Loucy (cell line): ENCODE measurements at regions not wholly inside any gene's neighbourhood (a gene's known extent, or its start where the extent isn't known, plus 50 kb on each side); places are given as distances from the start of the nearest gene placed in this dataset.

ENCODE experiments used
- H2AFZ ChIP-seq: fragments of 200-600 bp; sonication (generic); 2 replicates; pipeline ENCODE4 v1.6.0; 2016; ENCODE audit warnings: antibody characterized with exemption, mild to moderate bottlenecking, low read length, moderate library complexity
- H3F3A ChIP-seq: fragments of 200-600 bp; 2 replicates; pipeline ENCODE4 v1.6.0; 2016; ENCODE audit warnings: antibody characterized with exemption, low read depth, mild to moderate bottlenecking
- H3K27me3 ChIP-seq: fragments of 200-600 bp; sonication (generic); 2 replicates; pipeline ENCODE4 v1.6.1; 2014; ENCODE audit warnings: low read length, mild to moderate bottlenecking; ENCODE audit not compliant: insufficient read depth, poor library complexity, severe bottlenecking
- H3K36me3 ChIP-seq: fragments of 200-600 bp; sonication (generic); 2 replicates; pipeline ENCODE4 v1.6.1; 2016; ENCODE audit warnings: low read length; ENCODE audit not compliant: insufficient read depth
- H3K4me1 ChIP-seq: fragments of 200-600 bp; sonication (generic); 2 replicates; pipeline ENCODE4 v1.5.1; 2014; ENCODE audit warnings: low read length, mild to moderate bottlenecking; ENCODE audit not compliant: insufficient read depth, poor library complexity, severe bottlenecking
- H3K4me2 ChIP-seq: fragments of 200-600 bp; sonication (generic); 2 replicates; pipeline ENCODE4 v1.6.0; 2014; ENCODE audit warnings: antibody characterized with exemption, low read length, low read depth, mild to moderate bottlenecking; ENCODE audit not compliant: poor library complexity, severe bottlenecking
- H3K4me3 ChIP-seq: fragments of 200-600 bp; sonication (generic); 2 replicates; pipeline ENCODE4 v1.5.1; 2014; ENCODE audit warnings: low read length, mild to moderate bottlenecking, mixed read lengths; ENCODE audit not compliant: poor library complexity, severe bottlenecking
- H3K79me2 ChIP-seq: fragments of 200-600 bp; sonication (generic); 2 replicates; pipeline ENCODE4 v1.6.1; 2014; ENCODE audit warnings: low read length; ENCODE audit not compliant: insufficient read depth
- H3K9ac ChIP-seq: fragments of 200-600 bp; sonication (generic); 2 replicates; pipeline ENCODE4 v1.6.0; 2014; ENCODE audit warnings: mild to moderate bottlenecking, low read depth, low read length, moderate library complexity; ENCODE audit not compliant: poor library complexity, severe bottlenecking
- H3K9me2 ChIP-seq: fragments of 200-600 bp; sonication (generic); replicated peaks from 2 replicates; pipeline ENCODE4 v1.6.1; 2016; ENCODE audit warnings: low read depth, low read length, mixed read lengths
- H3K9me3 ChIP-seq: fragments of 200-600 bp; sonication (generic); 2 replicates; pipeline ENCODE4 v1.6.1; 2014; ENCODE audit warnings: mild to moderate bottlenecking, antibody characterized with exemption, low read length, low read depth; ENCODE audit not compliant: insufficient read depth
- H4K20me1 ChIP-seq: fragments of 200-600 bp; sonication (generic); 2 replicates; pipeline ENCODE4 v1.6.0; 2014; ENCODE audit warnings: antibody characterized with exemption, low read length, mild to moderate bottlenecking; ENCODE audit not compliant: insufficient read depth, poor library complexity, severe bottlenecking
- EZH2phosphoT487 ChIP-seq: fragments of 200-600 bp; IDR thresholded peaks from 2 replicates; pipeline ENCODE4 v1.6.1; 2018; ENCODE audit warnings: antibody characterized with exemption, mild to moderate bottlenecking, moderate library complexity, borderline replicate concordance
- TF ChIP-seq, protein P1 (sequence below): fragments of 200-600 bp; sonication (generic); conservative IDR thresholded peaks from 2 replicates; pipeline ENCODE4 v1.5.1; 2014; ENCODE audit warnings: mild to moderate bottlenecking, antibody characterized with exemption, low read length

DNA sequence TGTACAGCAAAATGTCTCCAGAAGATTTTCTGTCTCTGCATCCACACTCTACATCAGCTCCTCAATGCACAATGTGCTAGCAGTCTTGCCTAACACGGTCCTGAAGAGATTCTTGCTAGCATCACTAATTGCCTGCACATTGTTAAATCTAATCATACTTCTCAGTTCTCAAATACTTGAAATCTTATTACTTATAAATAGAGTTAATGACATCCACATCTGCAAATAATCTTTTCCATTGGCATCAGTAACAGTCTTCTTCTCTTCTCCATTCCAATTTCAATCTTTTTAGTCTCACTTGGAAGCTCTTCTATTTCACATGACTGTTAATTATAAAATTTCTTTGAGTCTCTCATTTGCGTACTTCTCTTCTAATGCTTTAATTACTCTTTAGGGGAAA, 630.5 kb upstream of the SLITRK6 start:
- H3K4me1 ChIP-seq, result no peaks in the 10 kb centered on the region
- no peaks in the 10 kb centered on the region for H3K9me3 ChIP-seq
- H3K4me3 ChIP-seq, result no peak overlapping the region
- H4K20me1 ChIP-seq, result no peaks in the 10 kb centered on the region
- H3K9me2 ChIP-seq, result no peaks in the 10 kb centered on the region
- no peak overlapping the region for H2AFZ ChIP-seq
- no peaks in the 10 kb centered on the region for H3K36me3 ChIP-seq
- H3K79me2 ChIP-seq, result no peaks in the 10 kb centered on the region
- TF ChIP-seq EZH2phosphoT487, result no peak
- TF ChIP-seq, protein P1, sequence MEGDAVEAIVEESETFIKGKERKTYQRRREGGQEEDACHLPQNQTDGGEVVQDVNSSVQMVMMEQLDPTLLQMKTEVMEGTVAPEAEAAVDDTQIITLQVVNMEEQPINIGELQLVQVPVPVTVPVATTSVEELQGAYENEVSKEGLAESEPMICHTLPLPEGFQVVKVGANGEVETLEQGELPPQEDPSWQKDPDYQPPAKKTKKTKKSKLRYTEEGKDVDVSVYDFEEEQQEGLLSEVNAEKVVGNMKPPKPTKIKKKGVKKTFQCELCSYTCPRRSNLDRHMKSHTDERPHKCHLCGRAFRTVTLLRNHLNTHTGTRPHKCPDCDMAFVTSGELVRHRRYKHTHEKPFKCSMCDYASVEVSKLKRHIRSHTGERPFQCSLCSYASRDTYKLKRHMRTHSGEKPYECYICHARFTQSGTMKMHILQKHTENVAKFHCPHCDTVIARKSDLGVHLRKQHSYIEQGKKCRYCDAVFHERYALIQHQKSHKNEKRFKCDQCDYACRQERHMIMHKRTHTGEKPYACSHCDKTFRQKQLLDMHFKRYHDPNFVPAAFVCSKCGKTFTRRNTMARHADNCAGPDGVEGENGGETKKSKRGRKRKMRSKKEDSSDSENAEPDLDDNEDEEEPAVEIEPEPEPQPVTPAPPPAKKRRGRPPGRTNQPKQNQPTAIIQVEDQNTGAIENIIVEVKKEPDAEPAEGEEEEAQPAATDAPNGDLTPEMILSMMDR, result no peak
- no peaks in the 10 kb centered on the region for H3K27me3 ChIP-seq
- no peaks in the 10 kb centered on the region for H3F3A ChIP-seq
- no peak overlapping the region for H3K9ac ChIP-seq
- H3K4me2 ChIP-seq, result no peak overlapping the region

DNA sequence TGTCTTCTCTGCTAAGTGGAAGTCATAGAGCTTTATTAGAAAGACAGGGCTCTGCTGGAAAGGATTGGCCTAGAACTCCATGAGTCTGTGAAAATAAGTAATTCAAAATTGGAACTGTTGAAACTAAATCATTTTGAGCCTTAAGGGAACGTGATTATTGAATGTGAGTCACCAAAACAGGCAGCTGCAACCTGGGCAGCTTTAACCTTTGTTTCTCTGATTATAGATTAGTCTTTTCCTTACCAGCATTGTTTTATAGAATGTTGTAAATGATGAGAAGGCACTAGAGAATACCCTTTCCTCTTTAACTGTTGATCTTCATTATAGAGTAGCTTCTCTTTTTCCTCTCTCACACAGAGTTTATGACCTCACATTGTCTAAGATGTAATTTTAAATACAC, 638.8 kb upstream of the SLITRK6 start:
- Histone ChIP-seq H3K4me1 (no peaks in the 10 kb centered on the region), H3F3A (no peaks in the 10 kb centered on the region), H3K27me3 (no peaks in the 10 kb centered on the region), H3K9me3 (no peaks in the 10 kb centered on the region), H3K9ac (no peak overlapping the region), H2AFZ (no peak overlapping the region), H4K20me1 (no peaks in the 10 kb centered on the region), H3K9me2 (no peaks in the 10 kb centered on the region), H3K4me2 (no peak overlapping the region), H3K36me3 (no peaks in the 10 kb centered on the region), H3K79me2 (no peaks in the 10 kb centered on the region), H3K4me3 (no peak overlapping the region)
- TF ChIP-seq, protein P1, result no peak
- no peak for TF ChIP-seq EZH2phosphoT487

DNA sequence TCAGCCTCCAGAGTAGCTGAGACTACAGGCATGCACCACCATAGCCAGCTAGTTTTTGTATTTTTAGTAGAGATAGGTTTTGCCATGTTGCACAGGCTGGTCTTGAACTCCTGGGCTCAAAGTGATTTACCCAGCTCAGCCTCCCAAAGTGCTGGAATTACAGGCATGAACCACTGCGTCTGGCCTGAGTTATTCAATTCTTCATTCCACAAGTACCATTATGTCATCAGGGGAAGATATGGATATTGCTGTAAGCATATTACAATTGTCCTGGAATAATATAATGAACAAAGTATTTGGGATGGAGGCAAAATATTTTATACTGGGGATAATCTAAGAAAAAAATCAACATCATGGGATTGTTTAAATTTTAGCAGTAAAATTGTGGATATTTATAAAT, 646.0 kb upstream of the SLITRK6 start:
- Histone ChIP-seq H3K4me3 (no peak overlapping the region), H3K27me3 (no peaks in the 10 kb centered on the region), H3F3A (no peaks in the 10 kb centered on the region), H3K4me1 (no peaks in the 10 kb centered on the region), H3K9ac (no peak overlapping the region), H3K79me2 (no peaks in the 10 kb centered on the region), H3K9me2 (no peaks in the 10 kb centered on the region), H3K9me3 (no peaks in the 10 kb centered on the region), H3K4me2 (no peak overlapping the region), H4K20me1 (no peaks in the 10 kb centered on the region), H2AFZ (no peak overlapping the region), H3K36me3 (no peaks in the 10 kb centered on the region)
- TF ChIP-seq EZH2phosphoT487, result no peak
- TF ChIP-seq, protein P1, result no peak
